Activated naive CD8-positive, alpha-beta T cell treated with anti-CD3 and anti-CD28 coated beads, Interleukin-2, amount 10 ng/mL, durations not matched to agents 7 days and 5 days (primary cell): ENCODE measurements at regions not wholly inside any gene's neighbourhood (a gene's known extent, or its start where the extent isn't known, plus 50 kb on each side); places are given as distances from the start of the nearest gene placed in this dataset.

Source experiments
- ATAC-seq: fragments of 150-1000 bp; cut with Tn5 transposase; one replicate; pipeline ENCODE4 v1.10.0; 2021; ENCODE audit warnings: low read depth, moderate library complexity
- POLR2A ChIA-PET: fragments of 350-600 bp; sonication (Branson Sonifier 250); formaldehyde crosslinking; loops from one replicate; lab custom pipeline; 2021; ENCODE audit warnings: antibody characterized with exemption; lab: Charles Lee
- DNase-seq: peaks from one replicate; pipeline ENCODE4 v3.0.0; 2021
- H3K27ac Mint-ChIP-seq: one replicate; pipeline ENCODE4 v1.8.0; 2022; ENCODE audit warnings: mild to moderate bottlenecking, mixed read lengths
- H3K27me3 Mint-ChIP-seq: one replicate; pipeline ENCODE4 v1.8.0; 2022; ENCODE audit warnings: mild to moderate bottlenecking, moderate library complexity, mixed read lengths
- H3K36me3 Mint-ChIP-seq: one replicate; pipeline ENCODE4 v1.8.0; 2021; ENCODE audit warnings: mild to moderate bottlenecking, mixed read lengths
- H3K4me1 Mint-ChIP-seq: one replicate; pipeline ENCODE4 v1.8.0; 2021; ENCODE audit warnings: mixed read lengths
- H3K4me3 Mint-ChIP-seq: one replicate; pipeline ENCODE4 v1.8.0; 2022; ENCODE audit warnings: mild to moderate bottlenecking, moderate library complexity, mixed read lengths
- H3K9me3 Mint-ChIP-seq: one replicate; pipeline ENCODE4 v1.8.0; 2021; ENCODE audit warnings: mixed read lengths

DNA sequence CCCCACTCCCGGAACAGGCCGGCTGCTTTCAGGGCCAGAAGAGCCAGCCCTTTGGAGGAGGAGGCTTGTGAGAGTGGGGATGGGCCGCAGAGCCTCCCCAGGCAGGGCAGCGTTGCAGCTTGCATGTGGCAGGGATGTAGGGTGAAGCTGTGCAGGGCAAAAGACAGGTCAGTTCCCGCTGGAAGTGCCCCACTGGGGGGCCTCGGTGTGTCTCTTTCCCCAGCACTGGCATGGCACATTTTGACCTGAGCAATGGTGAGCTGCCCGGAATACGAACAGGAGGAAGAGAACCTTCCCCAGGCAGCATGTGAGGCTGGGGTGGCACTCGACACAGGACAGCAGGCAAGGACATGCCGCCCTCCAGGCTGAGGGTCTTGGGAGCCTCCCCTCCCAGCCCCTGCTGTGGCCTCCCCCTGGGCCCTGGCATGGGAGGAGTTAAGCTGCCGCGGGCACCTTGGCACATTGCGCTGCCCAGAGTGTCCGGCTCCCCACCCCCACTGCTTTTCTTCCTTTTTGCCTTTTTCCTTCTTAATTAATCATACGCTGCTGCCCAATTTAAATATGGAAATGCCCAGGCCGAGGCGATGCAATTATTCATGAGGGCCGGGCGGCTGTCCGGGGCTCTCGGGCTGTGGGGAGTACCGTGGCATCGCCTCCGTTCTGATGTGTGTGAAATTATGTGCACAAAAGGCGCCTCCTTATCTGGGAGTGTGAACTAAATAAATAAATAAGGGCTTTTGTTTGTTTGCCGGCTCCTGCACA, 76.0 kb upstream of the WNT7B start:
- POLR2A ChIA-PET: interaction anchor here (0.9 to 7.2 kb wide), 5 partner anchors 8 to 47 kb away, joined by 5 to 58 read pairs (median 14); no protein-coding TSS in a partner anchor

DNA sequence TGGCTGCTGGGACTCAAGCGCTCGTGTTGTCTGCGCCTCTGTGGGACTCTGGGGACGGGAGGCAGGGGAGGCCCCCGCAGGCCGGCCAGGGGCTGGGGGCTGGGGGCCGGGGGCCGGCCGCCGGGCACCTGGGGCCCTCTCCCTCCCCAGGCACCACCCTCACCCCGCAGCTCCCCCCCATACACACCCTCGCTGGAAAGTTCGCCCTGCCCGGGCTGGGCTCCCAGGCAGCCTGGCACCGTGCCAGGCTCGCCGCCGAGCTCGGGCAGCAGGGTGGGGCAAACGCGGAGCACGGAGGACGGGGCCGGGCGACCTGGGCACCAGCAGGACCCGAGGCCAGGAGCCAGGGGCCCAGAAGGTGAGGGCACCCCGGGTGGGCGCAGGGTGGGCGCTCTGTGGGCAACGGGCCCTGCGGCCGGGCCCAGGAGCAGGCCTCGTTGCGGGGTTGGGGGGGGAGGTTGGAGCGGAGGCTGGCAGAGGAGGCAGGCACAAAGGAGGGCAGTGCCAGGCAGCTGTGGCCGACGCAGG, 76.7 kb upstream of the WNT7B start:
- peak; percentile 45 for ATAC-seq
- Mint-ChIP-seq H3K27me3 (no peaks in the 10 kb centered on the region), H3K36me3 (no peaks in the 10 kb centered on the region), H3K4me3 (peak overlapping the region; percentile 93), H3K9me3 (no peaks in the 10 kb centered on the region), H3K4me1 (peaks cover 24% of the 10 kb centered on the region), H3K27ac (peak overlapping the region; percentile 93)
- POLR2A ChIA-PET: interaction anchor here (0.7 to 7.2 kb wide), 8 partner anchors 9 to 243 kb away, joined by 3 to 58 read pairs (median 6); partner anchors contain the start of gene GTSE1
- DNase-seq: peak; percentile 79

More for the DNA sequence above, 76.0 kb upstream of the WNT7B start:
- H3K36me3 Mint-ChIP-seq: no peaks in the 10 kb centered on the region
- peaks cover 20% of the 10 kb centered on the region for H3K4me1 Mint-ChIP-seq
- peak overlapping the region; percentile 93 for H3K27ac Mint-ChIP-seq
- peak overlapping the region; percentile 93 for H3K4me3 Mint-ChIP-seq
- DNase-seq (peak; percentile 50), ATAC-seq (peak; percentile 15)
- no peaks in the 10 kb centered on the region for H3K9me3 Mint-ChIP-seq
- no peaks in the 10 kb centered on the region for H3K27me3 Mint-ChIP-seq

GRCh38 chr22:46054091-46055073, 77.4 kb upstream of the WNT7B start:
- peak; percentile 41 for ATAC-seq
- no peaks in the 10 kb centered on the region for H3K9me3 Mint-ChIP-seq
- peak; percentile 69 for DNase-seq
- no peaks in the 10 kb centered on the region for H3K27me3 Mint-ChIP-seq
- no peaks in the 10 kb centered on the region for H3K36me3 Mint-ChIP-seq
- peak overlapping the region; percentile 93 for H3K4me3 Mint-ChIP-seq
- POLR2A ChIA-PET: interaction anchor here (0.6 to 7.2 kb wide), 10 partner anchors 10 to 242 kb away, joined by 3 to 58 read pairs (median 4); partner anchors contain the start of gene GTSE1
- H3K27ac Mint-ChIP-seq: peak overlapping the region; percentile 94
- peaks cover 24% of the 10 kb centered on the region for H3K4me1 Mint-ChIP-seq

- Mint-ChIP-seq H3K9me3 (no peaks in the 10 kb centered on the region), H3K27ac (peak overlapping the region; percentile 94), H3K36me3 (no peaks in the 10 kb centered on the region), H3K4me1 (peaks cover 25% of the 10 kb centered on the region), H3K27me3 (no peaks in the 10 kb centered on the region), H3K4me3 (peak overlapping the region; percentile 89)
- POLR2A ChIA-PET: interaction anchor here (1.3 to 7.2 kb wide), 5 partner anchors 15 to 49 kb away, joined by 3 to 58 read pairs (median 5); no protein-coding TSS in a partner anchor
- no peak for ATAC-seq
- DNase-seq: peak; percentile 38
These were observed 78.4 kb upstream of the WNT7B start for GRCh38 chr22:46055181-46055875.

GRCh38 chr22:46055911-46056545, 79.1 kb upstream of the WNT7B start:
- Mint-ChIP-seq H3K36me3 (no peaks in the 10 kb centered on the region), H3K27ac (no peak overlapping the region), H3K4me3 (no peak overlapping the region), H3K9me3 (no peaks in the 10 kb centered on the region), H3K27me3 (no peaks in the 10 kb centered on the region), H3K4me1 (peaks cover 25% of the 10 kb centered on the region)
- peak; percentile 28 for DNase-seq
- POLR2A ChIA-PET: interaction anchor here (1.7 to 7.2 kb wide), 3 partner anchors 14 to 32 kb away, joined by 3 to 58 read pairs (median 28); no protein-coding TSS in a partner anchor
- ATAC-seq: no peak

- DNase-seq: peak; percentile 10
- no peak overlapping the region for H3K4me3 Mint-ChIP-seq
- POLR2A ChIA-PET: interaction anchor here (4.4 to 7.2 kb wide), 2 partner anchors 13 to 20 kb away, joined by 28 to 58 read pairs; no protein-coding TSS in a partner anchor
- peak overlapping the region; percentile 20 for H3K27ac Mint-ChIP-seq
- H3K27me3 Mint-ChIP-seq: no peaks in the 10 kb centered on the region
- no peak for ATAC-seq
- no peaks in the 10 kb centered on the region for H3K36me3 Mint-ChIP-seq
- no peaks in the 10 kb centered on the region for H3K9me3 Mint-ChIP-seq
- H3K4me1 Mint-ChIP-seq: peaks cover 25% of the 10 kb centered on the region
These were observed 79.7 kb upstream of the WNT7B start for GRCh38 chr22:46056546-46057245.

DNA sequence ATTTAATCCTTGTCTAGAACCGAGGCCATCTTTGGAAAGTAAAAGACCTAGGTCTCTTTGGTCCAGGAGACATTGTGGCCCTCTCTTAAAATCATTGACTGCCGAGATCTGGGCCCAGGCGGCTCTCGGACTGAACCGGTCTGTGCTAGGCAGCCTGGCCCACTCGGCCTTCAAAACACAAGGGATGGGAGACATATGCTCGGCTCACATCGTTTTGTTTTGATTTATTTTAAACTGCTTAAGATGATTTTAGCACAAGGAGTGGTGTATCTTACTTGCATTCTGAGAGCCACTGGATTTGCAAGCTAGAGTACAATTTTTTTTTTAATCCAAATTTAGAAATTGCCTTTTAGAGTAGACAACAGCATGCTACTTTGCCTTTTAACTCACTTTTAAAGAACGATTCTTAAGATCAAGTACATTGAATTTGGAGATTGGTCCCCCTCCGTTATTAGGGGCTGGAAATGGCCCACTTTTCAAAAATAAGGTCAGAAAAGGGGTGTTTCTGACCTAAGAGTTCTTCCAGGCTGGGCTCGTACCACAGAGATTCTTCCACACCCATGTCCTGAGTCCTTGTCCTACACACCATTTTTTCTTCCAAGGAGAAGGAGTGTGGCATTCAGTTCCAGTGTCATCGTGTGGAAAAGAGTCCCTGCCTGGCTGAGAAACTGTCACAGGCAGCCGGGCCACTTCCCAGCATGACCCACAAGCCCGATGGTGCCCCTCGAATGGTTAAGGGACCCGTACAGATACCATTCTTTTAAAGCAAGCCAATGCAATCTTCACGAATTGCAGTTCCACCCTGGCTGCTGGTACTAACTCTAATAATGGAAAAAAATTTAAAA, 80.5 kb upstream of the WNT7B start:
- Mint-ChIP-seq H3K27me3 (no peaks in the 10 kb centered on the region), H3K9me3 (no peaks in the 10 kb centered on the region), H3K36me3 (no peaks in the 10 kb centered on the region), H3K27ac (peak overlapping the region; percentile 78), H3K4me1 (peaks cover 28% of the 10 kb centered on the region), H3K4me3 (peak overlapping the region; percentile 67)
- DNase-seq: peak; percentile 10
- no peak for ATAC-seq
- POLR2A ChIA-PET: interaction anchor here (1.3 to 7.2 kb wide), 2 partner anchors 13 to 22 kb away, joined by 5 to 58 read pairs; no protein-coding TSS in a partner anchor

GRCh38 chr22:46058091-46058420, 81.1 kb upstream of the WNT7B start:
- H3K36me3 Mint-ChIP-seq: no peaks in the 10 kb centered on the region
- H3K27me3 Mint-ChIP-seq: no peaks in the 10 kb centered on the region
- peak; percentile 82 for ATAC-seq
- POLR2A ChIA-PET: interaction anchor here (1.3 to 7.2 kb wide), 2 partner anchors 12 to 22 kb away, joined by 5 to 58 read pairs; no protein-coding TSS in a partner anchor
- peaks cover 25% of the 10 kb centered on the region for H3K4me1 Mint-ChIP-seq
- H3K9me3 Mint-ChIP-seq: no peaks in the 10 kb centered on the region
- DNase-seq: peak; percentile 47
- H3K4me3 Mint-ChIP-seq: peak overlapping the region; percentile 67
- peak overlapping the region; percentile 78 for H3K27ac Mint-ChIP-seq

GRCh38 chr22:46058591-46059519, 81.9 kb upstream of the WNT7B start:
- Mint-ChIP-seq H3K9me3 (no peaks in the 10 kb centered on the region), H3K36me3 (no peaks in the 10 kb centered on the region), H3K4me3 (peak overlapping the region; percentile 39), H3K27me3 (no peaks in the 10 kb centered on the region), H3K4me1 (peaks cover 23% of the 10 kb centered on the region), H3K27ac (peak overlapping the region; percentile 79)
- POLR2A ChIA-PET: interaction anchor here (1.0 to 7.2 kb wide), 3 partner anchors 11 to 45 kb away, joined by 4 to 58 read pairs (median 5); no protein-coding TSS in a partner anchor
- DNase-seq: peak; percentile 32
- ATAC-seq: no peak
